ENCODE measurements at regions not wholly inside any gene's neighbourhood (a gene's known extent, or its start where the extent isn't known, plus 50 kb on each side); places are given as distances from the start of the nearest gene placed in this dataset.

GRCh38 chr2:226636586-226636985 lies 163.0 kb downstream of the IRS1 start:
- TF ChIP-seq CTCF (IDR thresholded peaks at IDR 0.05; ENCODE audit: low read length) (no peak), EZH2 (IDR thresholded peaks at IDR 0.05; ENCODE audit: borderline replicate concordance, low read length) (no peak)

Measured in OCI-LY1 (cell line).